ENCODE measurements at regions not wholly inside any gene's neighbourhood (a gene's known extent, or its start where the extent isn't known, plus 50 kb on each side); places are given as distances from the start of the nearest gene placed in this dataset.

GRCh38 chr18:41237317-41237716 lies 717.7 kb upstream of the PIK3C3 start (continued):
- TF ChIP-seq ZNF592 (IDR thresholded peaks at IDR 0.05), result no peak

GRCh38 chr18:41231681-41232080 lies 723.4 kb upstream of the PIK3C3 start:
- H3K27me3 ChIP-seq (replicated peaks in 1 of 2; ENCODE audit: control insufficient read depth in 2 of 2, insufficient read depth in 2 of 2, low read length in 1 of 2), result no peaks in the 10 kb centered on the region
- POLR2A ChIA-PET, result no interaction called here
- H3K4me3 ChIP-seq, result no peak overlapping the region
- no peaks in the 10 kb centered on the region for H3K9me3 ChIP-seq (replicated peaks; ENCODE audit: control insufficient read depth, insufficient read depth, low read length)
- RAD21 ChIA-PET (ENCODE audit: unreplicated experiment), result no interaction called here
- H3K79me2 ChIP-seq (ENCODE audit: control insufficient read depth, insufficient read depth, low read length), result no peaks in the 10 kb centered on the region
- no peak for FAIRE-seq
- H3K27ac ChIP-seq (ENCODE audit: control insufficient read depth, insufficient read depth), result no peak overlapping the region
- no peaks in the 10 kb centered on the region for H4K20me1 ChIP-seq (ENCODE audit: control insufficient read depth, insufficient read depth)
- H3K4me2 ChIP-seq (ENCODE audit: control insufficient read depth, insufficient read depth), result no peak overlapping the region
- H3K4me1 ChIP-seq (ENCODE audit: control insufficient read depth, insufficient read depth, low read length), result no peaks in the 10 kb centered on the region
- H2AFZ ChIP-seq (ENCODE audit: control insufficient read depth, low read depth, low read length), result no peak overlapping the region
- SMC1A ChIA-PET (ENCODE audit: uncharacterized antibody, unreplicated experiment), result interaction anchor here (1.2 kb wide), 1 partner anchor 15 kb away, joined by 3 read pairs; no protein-coding TSS in a partner anchor
- H3K36me3 ChIP-seq (ENCODE audit: control insufficient read depth in 2 of 2, insufficient read depth in 2 of 2, low read length in 1 of 2), result no peaks in the 10 kb centered on the region
- in situ Hi-C loops (cut with MboI), result no loop called here
- BruUV-seq (replicated peaks), result no TSS peak
- 29% methylated on average over 3 of the region's 3 CpGs for WGBS (ENCODE audit: insufficient coverage, insufficient replicate concordance, low lambda C conversion rate, missing lambda C conversion rate)
- DNase-seq (ENCODE audit: low read depth, low spot score), result no peak
- intact Hi-C loops (cut with micrococcal nuclease; ENCODE audit: unreplicated experiment), result no loop called here
- no peak overlapping the region for H3K9ac ChIP-seq (ENCODE audit: control insufficient read depth, insufficient read depth, low read length)
- CTCF ChIA-PET, result interaction anchor here (1.2 kb wide), 1 partner anchor 16 kb away, joined by 3 read pairs; no protein-coding TSS in a partner anchor
- TF ChIP-seq GABPA (IDR thresholded peaks at IDR 0.05; ENCODE audit: low read depth) (no peak), GATAD2B (conservative IDR thresholded peaks at IDR 0.05; ENCODE audit: low read depth) (no peak), ETV6 (conservative IDR thresholded peaks at IDR 0.05 in 1 of 2, IDR thresholded peaks at IDR 0.05 in 1 of 2; ENCODE audit: borderline replicate concordance in 1 of 2, low read depth in 1 of 2) (no peak)
- no peak for ATAC-seq

All from GM12878 (cell line).